AG04450 (cell line): ENCODE measurements at regions not wholly inside any gene's neighbourhood (a gene's known extent, or its start where the extent isn't known, plus 50 kb on each side); places are given as distances from the start of the nearest gene placed in this dataset.

ENCODE experiments used
- CTCF ChIA-PET: fragments of 300-600, 350-600 bp; formaldehyde crosslinking; extraction: SDS; loops from one replicate; lab custom pipeline; 2022; ENCODE audit warnings: antibody characterized with exemption, inconsistent platforms; lab: Charles Lee
- POLR2A ChIA-PET: fragments of 350-600 bp; formaldehyde crosslinking; extraction: SDS; loops from one replicate; lab custom pipeline; 2021; ENCODE audit warnings: antibody characterized with exemption, inconsistent platforms; lab: Yijun Ruan, JAX
- DNase-seq: peaks from one replicate; pipeline ENCODE4 v3.0.0-alpha.2; 2011; ENCODE audit warnings: low read depth, low spot score
- H3K27ac ChIP-seq: one replicate; pipeline ENCODE4 v1.5.1; 2012; ENCODE audit warnings: low read depth, low read length, control low read depth
- H3K27me3 ChIP-seq: one replicate; pipeline ENCODE4 v1.6.0; 2012; ENCODE audit warnings: low read length; ENCODE audit not compliant: control insufficient read depth, insufficient read depth
- H3K4me3 ChIP-seq: 2 replicates; pipeline ENCODE4 v1.5.1; 2011; ENCODE audit warnings: mild to moderate bottlenecking, low read depth, low read length, control low read depth
- H3K9me3 ChIP-seq: 2 replicates; pipeline ENCODE4 v1.5.1; 2012; ENCODE audit warnings: low read length; ENCODE audit not compliant: control insufficient read depth, insufficient read depth
- TF ChIP-seq, protein P1 (sequence below): IDR thresholded peaks from 2 replicates; pipeline ENCODE4 v1.5.1; 2011; ENCODE audit warnings: low read depth, low read length, control low read depth, inconsistent platforms

DNA sequence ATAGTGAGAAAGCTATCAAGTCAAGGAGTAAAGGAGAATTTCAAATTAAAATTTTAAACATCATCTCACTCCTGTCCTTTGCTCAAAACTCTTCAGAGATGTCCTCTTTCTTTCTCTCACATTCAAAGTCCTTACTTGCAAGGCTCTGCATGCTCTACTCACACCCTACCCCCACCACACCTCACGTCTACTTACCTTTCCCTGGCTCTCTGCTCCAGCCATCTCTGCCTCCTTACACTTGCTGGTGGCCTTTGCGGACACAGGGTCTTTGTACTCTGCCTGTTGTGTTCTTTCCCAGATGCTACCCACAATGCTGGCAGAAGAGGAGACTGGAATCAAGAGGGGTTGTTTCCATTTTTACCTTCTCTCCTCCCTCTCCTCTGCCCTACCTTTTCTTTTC lies 405.2 kb downstream of the INSC start:
- Histone ChIP-seq H3K4me3 (no peak overlapping the region), H3K9me3 (no peaks in the 10 kb centered on the region), H3K27me3 (no peaks in the 10 kb centered on the region), H3K27ac (no peak overlapping the region)
- CTCF ChIA-PET, result no interaction called here
- POLR2A ChIA-PET, result no interaction called here
- TF ChIP-seq, protein P1, sequence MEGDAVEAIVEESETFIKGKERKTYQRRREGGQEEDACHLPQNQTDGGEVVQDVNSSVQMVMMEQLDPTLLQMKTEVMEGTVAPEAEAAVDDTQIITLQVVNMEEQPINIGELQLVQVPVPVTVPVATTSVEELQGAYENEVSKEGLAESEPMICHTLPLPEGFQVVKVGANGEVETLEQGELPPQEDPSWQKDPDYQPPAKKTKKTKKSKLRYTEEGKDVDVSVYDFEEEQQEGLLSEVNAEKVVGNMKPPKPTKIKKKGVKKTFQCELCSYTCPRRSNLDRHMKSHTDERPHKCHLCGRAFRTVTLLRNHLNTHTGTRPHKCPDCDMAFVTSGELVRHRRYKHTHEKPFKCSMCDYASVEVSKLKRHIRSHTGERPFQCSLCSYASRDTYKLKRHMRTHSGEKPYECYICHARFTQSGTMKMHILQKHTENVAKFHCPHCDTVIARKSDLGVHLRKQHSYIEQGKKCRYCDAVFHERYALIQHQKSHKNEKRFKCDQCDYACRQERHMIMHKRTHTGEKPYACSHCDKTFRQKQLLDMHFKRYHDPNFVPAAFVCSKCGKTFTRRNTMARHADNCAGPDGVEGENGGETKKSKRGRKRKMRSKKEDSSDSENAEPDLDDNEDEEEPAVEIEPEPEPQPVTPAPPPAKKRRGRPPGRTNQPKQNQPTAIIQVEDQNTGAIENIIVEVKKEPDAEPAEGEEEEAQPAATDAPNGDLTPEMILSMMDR, result no peak
- DNase-seq, result no peak

DNA sequence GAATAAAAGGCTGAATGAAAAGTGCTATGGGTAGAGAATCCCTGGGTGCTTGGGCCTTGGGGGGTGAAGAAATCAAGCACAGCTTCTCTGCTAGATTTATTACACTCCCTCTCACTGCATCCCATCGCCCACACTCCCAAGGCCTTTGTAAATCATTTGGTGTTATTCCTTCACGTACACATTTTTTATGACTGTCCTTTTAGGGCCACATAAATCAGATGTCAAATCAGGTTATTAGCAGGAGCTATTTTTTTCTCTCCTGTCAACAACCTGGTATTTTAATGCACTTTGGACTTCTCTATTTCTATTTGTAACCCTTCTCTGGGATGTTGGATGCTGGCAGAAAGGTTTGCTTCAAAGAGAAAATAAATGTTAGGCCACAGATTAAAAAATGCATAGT lies 408.8 kb downstream of the INSC start:
- Histone ChIP-seq H3K9me3 (peaks cover 3% of the 10 kb centered on the region; the same call in 1 of the 2 replicates), H3K27ac (no peak overlapping the region), H3K27me3 (no peaks in the 10 kb centered on the region), H3K4me3 (no peak overlapping the region)
- ChIA-PET POLR2A (no interaction called here), CTCF (no interaction called here)
- no peak for DNase-seq
- TF ChIP-seq, protein P1, result no peak

DNA sequence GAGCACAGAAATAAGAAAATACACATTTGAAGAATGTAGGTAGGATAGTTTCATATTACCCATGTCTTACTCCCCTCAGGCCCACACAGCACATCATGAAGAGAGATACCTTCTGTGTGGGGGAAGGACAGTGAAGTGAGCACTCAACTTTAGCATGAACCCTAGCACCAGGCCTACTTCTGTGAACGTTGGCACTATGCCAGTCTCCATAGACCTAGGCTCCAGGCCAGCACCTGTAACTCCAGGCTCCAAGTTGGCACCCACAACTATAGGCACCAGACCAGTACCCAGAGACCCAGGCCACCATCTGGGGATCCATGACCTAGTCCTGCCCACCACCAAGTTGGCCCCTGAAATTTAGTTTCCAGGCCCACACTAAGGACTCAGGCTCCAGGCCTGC lies 410.9 kb downstream of the INSC start:
- no peak overlapping the region for H3K27ac ChIP-seq
- H3K4me3 ChIP-seq, result no peak overlapping the region
- TF ChIP-seq, protein P1, result no peak
- no peaks in the 10 kb centered on the region for H3K27me3 ChIP-seq
- peaks cover 3% of the 10 kb centered on the region; the same call in 1 of the 2 replicates for H3K9me3 ChIP-seq
- no peak for DNase-seq
- ChIA-PET CTCF (no interaction called here), POLR2A (no interaction called here)

DNA sequence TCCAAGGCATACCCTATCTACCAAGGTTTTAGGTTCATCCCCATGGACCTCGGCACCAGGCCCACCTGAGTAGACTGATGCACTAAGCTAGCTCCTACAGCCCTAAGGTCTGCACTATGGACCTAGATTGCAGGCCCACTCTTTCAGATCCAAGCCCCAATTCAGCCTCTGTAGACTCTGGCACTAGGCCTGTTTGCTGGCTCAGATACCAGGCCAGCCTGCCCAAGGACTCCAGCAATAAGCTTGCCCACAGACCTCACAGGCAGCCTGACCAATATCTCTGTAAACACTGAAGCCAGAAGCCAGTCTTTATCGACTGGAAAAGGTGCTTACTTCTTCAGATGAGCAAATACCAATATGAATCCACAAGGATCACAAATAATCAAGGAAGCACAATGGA lies 411.3 kb downstream of the INSC start:
- H3K9me3 ChIP-seq, result peaks cover 3% of the 10 kb centered on the region; the same call in 1 of the 2 replicates
- H3K27ac ChIP-seq, result no peak overlapping the region
- H3K27me3 ChIP-seq, result no peaks in the 10 kb centered on the region
- TF ChIP-seq, protein P1, result no peak
- no peak overlapping the region for H3K4me3 ChIP-seq
- CTCF ChIA-PET, result no interaction called here
- no peak for DNase-seq
- POLR2A ChIA-PET, result no interaction called here

DNA sequence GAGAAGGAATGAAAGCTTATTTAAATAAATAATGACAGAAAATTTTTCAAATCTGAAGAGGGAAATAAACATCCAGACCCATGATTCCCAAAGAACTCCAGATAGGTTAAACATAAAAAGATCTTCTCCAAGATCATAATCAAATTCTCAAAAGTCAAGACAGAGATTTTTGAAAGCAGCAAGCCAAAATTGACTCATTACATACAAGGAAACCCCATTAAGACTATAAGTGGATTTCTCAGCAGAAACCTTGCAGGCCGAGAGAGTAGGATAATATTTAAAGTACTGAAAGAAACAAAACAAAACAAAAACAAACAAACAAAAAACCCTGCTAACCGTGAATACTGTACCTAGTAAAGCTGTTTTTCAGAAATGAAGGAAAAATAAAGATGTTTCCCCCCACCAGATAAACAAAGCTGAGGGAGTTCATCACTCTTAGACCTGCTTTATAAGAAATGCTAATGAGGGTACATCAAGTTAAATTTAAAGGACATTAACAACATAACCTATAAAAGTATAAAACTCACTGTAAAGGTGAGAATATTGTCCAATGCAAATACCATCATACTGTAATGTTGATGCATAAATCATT lies 412.2 kb downstream of the INSC start:
- Histone ChIP-seq H3K9me3 (peaks cover 3% of the 10 kb centered on the region; the same call in 1 of the 2 replicates), H3K27me3 (no peaks in the 10 kb centered on the region), H3K4me3 (no peak overlapping the region), H3K27ac (no peak overlapping the region)
- CTCF ChIA-PET, result no interaction called here
- POLR2A ChIA-PET, result no interaction called here
- TF ChIP-seq, protein P1, result no peak
- no peak for DNase-seq
